EH (cell line): ENCODE measurements at regions not wholly inside any gene's neighbourhood (a gene's known extent, or its start where the extent isn't known, plus 50 kb on each side); places are given as distances from the start of the nearest gene placed in this dataset.

Experiments
- DNase-seq: peaks from one replicate; pipeline ENCODE4 v3.0.0-alpha.2; 2015; ENCODE audit warnings: low read depth

- DNase-seq = no peak
These were observed 116.1 kb upstream of the PTPN1 start for GRCh38 chr20:50393990-50394561.

- DNase-seq = no peak
These were observed 115.6 kb upstream of the PTPN1 start for GRCh38 chr20:50394569-50394968.

DNA sequence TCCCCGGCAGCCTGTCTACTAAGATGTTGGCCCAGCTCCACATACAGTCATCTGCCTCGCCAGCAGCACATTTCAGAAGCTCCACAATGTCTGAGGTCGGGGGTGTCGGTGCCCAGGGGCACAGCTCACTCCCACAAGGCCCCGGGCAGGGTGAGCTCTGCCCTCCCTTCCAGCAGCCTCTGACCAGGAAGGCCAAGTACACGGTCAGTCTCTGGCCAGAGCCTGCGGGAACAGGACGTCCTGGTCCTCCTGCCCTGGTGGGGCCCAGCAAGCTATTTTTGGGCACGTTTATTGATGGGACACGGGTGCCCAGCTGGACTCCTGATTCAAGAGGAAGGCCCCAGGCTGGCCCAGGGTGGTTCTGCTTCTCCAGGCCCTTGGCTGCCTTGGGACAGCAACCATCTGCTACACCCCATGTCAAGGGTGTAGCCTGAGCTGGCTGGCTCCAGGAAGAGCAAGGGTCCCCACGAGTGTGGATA, 114.9 kb upstream of the PTPN1 start:
- DNase-seq = peak; percentile 69

DNA sequence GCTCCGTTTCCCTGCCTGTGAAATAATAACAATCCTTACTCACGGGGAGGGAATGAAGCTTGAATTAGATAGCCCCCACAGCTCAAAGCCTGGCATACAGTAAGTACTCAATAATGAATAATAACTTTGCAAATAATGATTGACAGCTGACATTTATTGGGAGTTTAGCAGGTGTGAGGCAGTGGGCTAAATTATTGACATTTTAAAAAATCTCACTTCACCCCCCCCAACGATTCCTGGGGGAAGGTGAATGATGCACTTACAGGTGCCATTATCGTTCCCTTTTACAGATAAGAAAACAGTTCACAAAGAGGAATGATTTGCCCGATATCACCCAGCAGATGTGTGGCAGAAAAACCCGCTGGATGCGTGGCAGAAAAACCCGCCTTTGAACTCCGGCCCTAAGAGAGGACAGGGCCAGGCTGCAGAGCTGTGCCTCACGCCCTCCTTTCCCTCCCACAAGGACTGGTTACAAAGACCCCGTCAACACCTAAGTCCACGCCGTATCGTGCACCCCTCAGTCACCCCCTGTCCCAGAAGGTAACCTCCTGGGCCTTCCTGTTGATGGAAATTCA, 114.2 kb upstream of the PTPN1 start:
- DNase-seq = no peak

GRCh38 chr20:50396623-50397022, 113.6 kb upstream of the PTPN1 start:
- no peak for DNase-seq

DNA sequence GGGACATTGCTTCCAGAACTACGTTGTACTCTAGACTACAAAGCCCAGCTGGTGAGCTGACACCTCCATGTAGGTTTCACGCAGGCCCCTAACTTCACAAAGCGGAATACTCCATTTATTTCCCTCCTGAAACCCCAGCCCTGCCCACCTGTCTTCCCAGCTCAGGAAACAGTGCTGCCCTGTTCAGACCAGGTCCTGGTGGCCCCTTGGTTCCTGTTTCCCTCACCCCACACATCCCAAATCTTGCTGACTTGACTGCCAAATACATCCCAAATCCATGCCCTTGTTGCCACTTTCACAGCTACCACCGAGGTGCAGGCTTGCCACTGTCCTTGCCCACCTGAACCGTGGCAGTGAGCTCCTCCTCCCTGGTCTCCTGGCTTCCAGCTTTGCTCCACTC, 113.1 kb upstream of the PTPN1 start:
- no peak for DNase-seq

GRCh38 chr20:50398064-50398463, 112.1 kb upstream of the PTPN1 start:
- no peak for DNase-seq

- DNase-seq = no peak
These were observed 111.7 kb upstream of the PTPN1 start for GRCh38 chr20:50398471-50398820.

- DNase-seq = peak; percentile 58
These were observed 111.2 kb upstream of the PTPN1 start for GRCh38 chr20:50398821-50399554.

DNA sequence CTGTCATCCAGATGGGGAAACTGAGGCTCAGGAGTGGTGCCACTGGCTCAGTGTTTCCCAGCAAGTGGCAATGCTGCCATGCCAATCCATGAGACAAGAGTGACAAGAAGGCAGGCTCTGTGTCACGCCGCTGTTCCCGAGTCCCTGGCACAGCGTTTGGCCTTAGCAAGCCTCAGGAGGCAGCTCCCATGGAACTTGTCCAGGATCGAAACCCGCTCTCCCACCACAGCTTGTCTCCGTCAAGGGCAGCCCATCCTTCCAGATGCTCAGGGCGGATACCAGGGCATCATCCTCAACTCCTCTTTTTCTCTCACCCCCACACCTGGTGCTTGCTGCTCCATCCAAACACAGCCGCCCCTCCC, 110.6 kb upstream of the PTPN1 start:
- no peak for DNase-seq

DNA sequence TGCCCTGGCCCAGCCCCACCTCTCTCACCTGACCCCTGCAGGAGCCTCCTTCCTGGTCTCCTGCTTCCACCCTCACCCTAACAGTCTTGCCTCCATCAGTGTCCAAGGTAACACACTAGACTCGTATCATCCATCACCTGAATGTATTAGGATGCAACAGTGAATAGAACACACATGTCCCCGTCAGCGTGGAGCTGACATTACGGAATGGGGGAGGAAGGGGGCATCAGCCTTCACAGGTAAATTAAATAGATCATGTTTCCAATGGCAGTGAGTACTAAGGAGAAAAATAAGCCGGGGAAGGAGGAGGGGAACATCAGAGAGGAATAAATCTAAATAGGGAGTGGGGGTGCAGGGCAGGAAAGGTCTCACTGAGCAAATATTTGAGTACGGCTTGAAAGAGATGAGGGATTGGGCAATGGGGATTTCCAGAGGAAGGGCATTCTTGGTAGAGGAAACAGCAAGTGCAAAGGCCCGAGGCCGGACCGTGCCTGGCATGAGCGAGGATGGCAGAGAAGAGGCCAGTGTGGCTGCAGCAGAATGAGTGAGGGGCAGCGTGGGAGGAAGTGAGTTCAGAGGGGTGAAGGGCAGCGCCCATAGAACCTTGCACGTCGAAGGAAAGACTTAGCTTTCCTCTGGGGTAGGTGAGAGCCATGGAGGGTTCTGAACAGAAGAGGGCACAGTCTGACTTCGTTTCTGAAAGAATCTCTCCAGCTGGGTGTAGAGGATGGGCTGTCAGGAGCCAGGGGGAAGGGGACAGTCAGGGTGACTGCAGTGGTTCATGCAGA, 110.1 kb upstream of the PTPN1 start:
- no peak for DNase-seq

GRCh38 chr20:50400705-50401586, 109.2 kb upstream of the PTPN1 start:
- DNase-seq = no peak

GRCh38 chr20:50401587-50402418, 108.4 kb upstream of the PTPN1 start:
- no peak for DNase-seq

GRCh38 chr20:50403565-50404418, 106.4 kb upstream of the PTPN1 start:
- no peak for DNase-seq

- no peak for DNase-seq
These were observed 105.6 kb upstream of the PTPN1 start for GRCh38 chr20:50404419-50405234.

- DNase-seq = no peak
These were observed 104.8 kb upstream of the PTPN1 start for GRCh38 chr20:50405235-50405914.

DNA sequence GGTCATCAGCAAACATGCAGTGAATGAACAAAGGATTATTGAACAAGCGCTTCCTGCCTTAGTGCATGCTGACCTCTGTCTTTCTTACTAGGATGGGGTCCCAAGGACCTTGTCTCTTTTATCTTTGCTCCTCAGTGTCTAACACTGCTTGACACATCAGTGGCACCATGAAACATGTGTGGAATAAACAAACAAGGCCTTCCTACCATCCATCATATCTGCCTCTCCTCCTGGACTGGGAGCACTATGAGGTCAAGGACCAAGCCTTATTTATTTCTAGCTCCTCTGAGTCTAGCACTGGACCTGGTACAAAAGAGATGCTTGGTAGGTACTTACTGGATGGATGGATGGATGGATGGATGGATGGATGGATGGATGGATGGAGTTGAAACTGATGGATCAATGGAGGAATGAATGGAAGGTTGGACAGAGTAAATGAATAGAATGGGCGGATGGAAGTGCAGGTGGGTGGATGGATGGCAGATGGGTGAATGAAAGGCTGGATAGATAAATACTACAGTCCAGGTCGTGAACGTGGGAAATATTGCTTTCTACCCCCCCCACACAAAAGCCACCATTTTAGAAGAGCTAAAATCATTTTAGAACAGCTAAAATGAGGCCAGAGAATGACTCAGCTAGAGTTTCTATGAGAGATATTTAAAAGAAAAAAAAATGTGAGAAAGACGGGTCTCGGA, 104.1 kb upstream of the PTPN1 start:
- no peak for DNase-seq

GRCh38 chr20:50406610-50407136, 103.5 kb upstream of the PTPN1 start:
- no peak for DNase-seq
